Retinal pigment epithelial cell (primary cell): ENCODE measurements at regions not wholly inside any gene's neighbourhood (a gene's known extent, or its start where the extent isn't known, plus 50 kb on each side); places are given as distances from the start of the nearest gene placed in this dataset.

Source experiments
- DNase-seq: peaks from one replicate; pipeline ENCODE4 v3.0.0-alpha.2; 2010; ENCODE audit warnings: low read depth
- H3K4me3 ChIP-seq: 2 replicates; pipeline ENCODE4 v1.5.1; 2011; ENCODE audit warnings: mild to moderate bottlenecking, low read length, control low read depth, moderate library complexity
- TF ChIP-seq, protein P1 (sequence below): conservative IDR thresholded peaks from 2 replicates; pipeline ENCODE4 v1.5.1; 2011; ENCODE audit warnings: low read depth, low read length, control low read depth, inconsistent platforms

- TF ChIP-seq, protein P1, sequence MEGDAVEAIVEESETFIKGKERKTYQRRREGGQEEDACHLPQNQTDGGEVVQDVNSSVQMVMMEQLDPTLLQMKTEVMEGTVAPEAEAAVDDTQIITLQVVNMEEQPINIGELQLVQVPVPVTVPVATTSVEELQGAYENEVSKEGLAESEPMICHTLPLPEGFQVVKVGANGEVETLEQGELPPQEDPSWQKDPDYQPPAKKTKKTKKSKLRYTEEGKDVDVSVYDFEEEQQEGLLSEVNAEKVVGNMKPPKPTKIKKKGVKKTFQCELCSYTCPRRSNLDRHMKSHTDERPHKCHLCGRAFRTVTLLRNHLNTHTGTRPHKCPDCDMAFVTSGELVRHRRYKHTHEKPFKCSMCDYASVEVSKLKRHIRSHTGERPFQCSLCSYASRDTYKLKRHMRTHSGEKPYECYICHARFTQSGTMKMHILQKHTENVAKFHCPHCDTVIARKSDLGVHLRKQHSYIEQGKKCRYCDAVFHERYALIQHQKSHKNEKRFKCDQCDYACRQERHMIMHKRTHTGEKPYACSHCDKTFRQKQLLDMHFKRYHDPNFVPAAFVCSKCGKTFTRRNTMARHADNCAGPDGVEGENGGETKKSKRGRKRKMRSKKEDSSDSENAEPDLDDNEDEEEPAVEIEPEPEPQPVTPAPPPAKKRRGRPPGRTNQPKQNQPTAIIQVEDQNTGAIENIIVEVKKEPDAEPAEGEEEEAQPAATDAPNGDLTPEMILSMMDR: no peak
- no peak overlapping the region for H3K4me3 ChIP-seq
- DNase-seq: no peak
These were observed 268.3 kb downstream of the RFC3 start for GRCh38 chr13:34086281-34086680.

- no peak for DNase-seq
- TF ChIP-seq, protein P1: no peak
- H3K4me3 ChIP-seq: no peak overlapping the region
These were observed 269.8 kb downstream of the RFC3 start for GRCh38 chr13:34087791-34088190.

GRCh38 chr13:34103854-34104253 is 285.9 kb downstream of the RFC3 start:
- DNase-seq: no peak
- H3K4me3 ChIP-seq: no peak overlapping the region

GRCh38 chr13:34104853-34105252 is 286.9 kb downstream of the RFC3 start:
- TF ChIP-seq, protein P1: no peak
- no peak for DNase-seq

More at GRCh38 chr13:34103854-34104253, 285.9 kb downstream of the RFC3 start:
- TF ChIP-seq, protein P1: no peak

DNA sequence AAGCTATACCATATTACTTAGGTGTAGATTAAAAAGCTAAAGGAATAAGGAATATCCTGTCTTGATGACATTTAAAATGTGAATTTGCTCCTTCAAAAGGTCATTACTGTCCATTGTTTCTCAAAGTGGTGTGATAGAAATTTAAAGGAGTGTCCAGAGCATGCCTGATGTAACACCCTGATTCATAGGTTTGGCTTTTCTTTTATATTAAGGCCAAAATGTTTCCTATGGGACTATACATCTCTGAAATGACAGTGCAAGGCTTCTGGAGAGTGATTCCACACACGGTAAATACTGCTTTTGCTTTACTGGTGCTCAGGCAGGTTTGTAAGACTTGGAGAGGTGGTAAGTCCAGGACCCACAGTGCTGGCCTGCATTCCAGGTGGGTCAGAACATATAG is 289.9 kb downstream of the RFC3 start:
- DNase-seq: no peak
- H3K4me3 ChIP-seq: no peak overlapping the region
- TF ChIP-seq, protein P1: no peak

More at GRCh38 chr13:34104853-34105252, 286.9 kb downstream of the RFC3 start:
- H3K4me3 ChIP-seq: no peak overlapping the region

GRCh38 chr13:34108410-34108809 is 290.5 kb downstream of the RFC3 start:
- DNase-seq: peak; percentile 19
- TF ChIP-seq, protein P1: no peak
- H3K4me3 ChIP-seq: no peak overlapping the region

DNA sequence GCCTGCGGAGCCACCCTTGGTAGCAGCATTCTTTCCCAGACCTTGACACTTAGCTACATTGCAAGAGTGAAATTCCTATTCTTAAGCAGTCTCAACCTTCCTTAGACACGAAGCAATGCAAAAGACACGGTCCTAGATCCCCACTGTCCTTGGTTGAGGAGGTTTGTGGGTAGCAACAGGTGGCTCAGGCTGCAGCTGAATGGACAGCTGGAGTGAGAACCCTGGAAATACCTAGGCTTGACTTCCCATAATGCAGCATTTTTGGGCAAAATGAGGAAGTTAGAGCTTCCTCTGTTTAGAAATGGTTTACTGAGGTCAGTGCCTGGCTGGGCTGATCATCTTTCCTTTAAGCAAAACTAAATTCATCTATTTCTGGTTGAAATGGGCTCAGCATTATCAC is 296.6 kb downstream of the RFC3 start:
- TF ChIP-seq, protein P1: no peak
- no peak for DNase-seq
- H3K4me3 ChIP-seq: no peak overlapping the region
